HG03442 (cell line): ENCODE measurements at regions not wholly inside any gene's neighbourhood (a gene's known extent, or its start where the extent isn't known, plus 50 kb on each side); places are given as distances from the start of the nearest gene placed in this dataset.
"Not testable (repeated sequence)": the region's sequence is repeated elsewhere in the genome, so short reads cannot be mapped to it uniquely, and the experiment has no call there.

ENCODE experiments used
- ATAC-seq: cut with Tn5 transposase; IDR thresholded peaks from one replicate; pipeline ENCODE4 v1.9.1; 2021; ENCODE audit warnings: mild to moderate bottlenecking, moderate library complexity; ENCODE audit not compliant: unreplicated experiment

DNA sequence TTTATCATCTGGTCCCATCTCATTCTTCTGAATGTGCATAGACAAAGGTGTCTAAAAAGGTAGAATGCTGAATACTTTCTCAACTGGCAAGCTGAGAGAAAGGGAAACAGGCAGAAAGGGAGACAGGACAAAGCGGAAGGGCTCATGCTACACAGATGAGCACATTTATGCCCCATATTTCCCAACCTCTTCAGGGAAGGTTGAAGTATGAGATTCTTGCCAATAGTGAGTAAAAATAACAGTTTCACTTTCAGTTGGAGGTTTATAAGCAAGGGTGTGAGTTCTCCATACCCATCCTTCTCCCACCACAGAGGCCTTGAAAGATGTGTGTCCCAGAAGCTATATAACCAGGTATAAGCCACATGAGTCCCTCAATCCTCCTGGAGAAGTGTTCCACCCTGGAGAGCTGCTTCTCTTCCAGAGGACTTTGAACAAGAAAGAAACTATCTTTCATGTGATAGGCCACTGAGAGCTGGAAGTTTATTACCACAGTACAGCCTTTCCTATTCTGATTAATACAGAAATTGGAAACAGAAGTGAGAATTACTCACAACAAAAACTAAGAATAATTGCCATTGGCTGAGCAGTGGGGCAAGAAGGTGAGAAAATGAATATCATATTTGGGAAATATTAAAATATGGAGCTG, 709.4 kb upstream of the NR2F2 start:
- no peak for ATAC-seq

DNA sequence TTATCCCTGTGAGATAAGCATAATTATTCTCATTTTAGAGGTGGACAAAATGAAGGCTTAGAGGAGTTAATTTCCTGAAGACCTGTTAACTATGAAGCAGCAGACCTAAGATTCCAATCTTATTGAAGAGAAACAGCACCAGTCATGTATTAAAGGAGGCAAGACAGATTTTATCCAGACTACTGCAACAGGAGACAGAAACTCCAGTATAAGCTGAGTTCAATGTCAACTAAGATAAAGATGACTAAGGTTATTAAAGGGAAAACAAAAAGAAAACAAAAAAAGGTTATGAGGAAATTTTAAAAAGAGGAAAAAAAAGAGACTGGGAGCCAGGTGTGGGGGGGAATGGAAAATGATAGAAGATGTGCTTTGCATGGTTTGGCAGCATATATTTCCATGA, 707.7 kb upstream of the NR2F2 start:
- ATAC-seq = no peak

DNA sequence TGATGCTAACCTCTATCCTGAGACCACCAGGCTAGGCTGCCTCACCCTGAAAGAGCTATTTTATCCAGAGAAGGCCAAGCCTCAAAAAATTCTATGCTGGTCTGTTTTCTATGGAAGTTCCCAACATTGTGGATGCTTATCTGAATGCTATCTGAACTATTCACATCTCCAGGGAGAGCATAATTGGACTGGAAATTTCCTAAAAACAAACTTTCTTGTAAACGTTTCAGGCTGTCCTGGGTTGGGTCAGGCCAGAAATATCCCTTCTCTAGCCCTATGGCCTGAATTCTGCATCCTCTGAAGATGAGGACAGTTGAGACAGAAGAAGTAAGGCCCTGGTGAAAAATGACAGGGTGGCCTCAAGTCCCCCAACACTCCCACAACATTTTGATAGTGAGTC, 706.4 kb upstream of the NR2F2 start:
- ATAC-seq = no peak

DNA sequence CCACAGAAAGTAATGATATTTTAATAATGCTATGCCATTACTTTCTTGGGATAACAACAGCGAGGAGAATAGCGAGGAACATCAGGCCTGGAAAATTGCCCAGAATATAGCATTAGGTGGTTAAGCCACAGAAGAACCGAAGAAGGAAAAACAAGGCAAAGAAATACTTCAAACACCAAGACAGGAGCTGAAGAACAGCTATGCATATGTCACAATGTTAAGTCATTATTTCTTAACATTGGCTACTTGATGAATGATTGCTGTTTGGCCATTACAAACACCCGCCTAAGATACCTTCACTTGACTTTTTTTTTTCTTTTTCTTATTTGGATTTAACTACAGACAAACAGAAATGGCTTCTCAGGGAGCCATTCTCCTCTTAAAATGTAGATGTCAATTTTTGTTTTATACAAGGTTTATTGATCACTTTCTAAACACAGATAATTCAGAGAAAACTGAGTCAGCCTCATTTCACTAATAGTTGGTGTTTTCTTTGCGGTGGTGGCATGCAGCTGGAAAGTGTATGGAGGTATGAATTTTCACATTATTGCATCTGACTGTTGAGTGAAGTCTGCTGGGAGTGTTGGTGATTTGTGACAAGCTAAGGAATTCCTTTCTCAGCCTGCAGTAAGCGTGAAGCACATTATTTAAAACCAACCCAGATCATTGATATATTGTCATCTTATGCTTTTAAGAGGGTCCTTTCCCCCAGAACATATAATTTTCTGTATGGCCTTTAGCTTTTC, 705.7 kb upstream of the NR2F2 start:
- no peak for ATAC-seq

DNA sequence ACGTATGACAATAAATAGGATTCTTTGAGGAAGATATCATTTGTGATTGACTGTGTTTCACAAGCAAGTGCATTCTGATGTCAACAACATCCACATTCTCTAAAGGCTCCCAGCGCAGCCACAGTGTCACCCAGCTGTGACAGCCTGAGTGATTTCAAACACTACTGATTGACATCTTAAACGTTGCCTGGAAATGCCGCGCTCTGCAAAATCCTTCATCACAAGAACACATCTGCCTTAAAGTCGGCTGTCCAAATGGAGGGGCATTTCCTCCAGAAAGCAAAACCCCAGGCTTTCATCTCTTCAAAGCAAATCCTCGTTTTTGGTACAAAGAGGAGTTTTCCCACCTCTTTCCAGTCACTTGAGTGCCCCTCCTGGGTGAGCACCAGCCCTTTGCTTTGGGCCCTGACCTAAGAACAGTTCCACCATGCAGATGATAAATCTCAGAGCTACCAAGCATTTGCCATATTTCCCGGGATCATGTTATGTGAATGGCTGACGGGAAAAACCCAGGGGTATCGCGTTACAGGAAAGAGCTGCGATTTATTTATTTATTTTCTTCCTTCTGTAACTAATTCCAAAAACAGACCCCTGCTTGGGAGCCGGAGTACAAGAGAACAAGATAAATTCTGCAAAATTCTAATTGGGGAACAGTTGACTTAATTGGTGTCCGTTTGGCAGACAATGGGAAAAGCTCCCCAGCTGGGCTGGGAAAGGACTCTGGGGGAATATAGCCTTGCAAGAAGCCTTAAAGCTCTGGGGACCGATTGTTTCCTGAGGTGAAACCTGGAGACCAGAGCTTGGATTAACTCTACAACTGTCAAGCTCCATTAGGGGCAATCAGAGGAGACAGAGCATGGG, 703.8 kb upstream of the NR2F2 start:
- ATAC-seq = no peak

DNA sequence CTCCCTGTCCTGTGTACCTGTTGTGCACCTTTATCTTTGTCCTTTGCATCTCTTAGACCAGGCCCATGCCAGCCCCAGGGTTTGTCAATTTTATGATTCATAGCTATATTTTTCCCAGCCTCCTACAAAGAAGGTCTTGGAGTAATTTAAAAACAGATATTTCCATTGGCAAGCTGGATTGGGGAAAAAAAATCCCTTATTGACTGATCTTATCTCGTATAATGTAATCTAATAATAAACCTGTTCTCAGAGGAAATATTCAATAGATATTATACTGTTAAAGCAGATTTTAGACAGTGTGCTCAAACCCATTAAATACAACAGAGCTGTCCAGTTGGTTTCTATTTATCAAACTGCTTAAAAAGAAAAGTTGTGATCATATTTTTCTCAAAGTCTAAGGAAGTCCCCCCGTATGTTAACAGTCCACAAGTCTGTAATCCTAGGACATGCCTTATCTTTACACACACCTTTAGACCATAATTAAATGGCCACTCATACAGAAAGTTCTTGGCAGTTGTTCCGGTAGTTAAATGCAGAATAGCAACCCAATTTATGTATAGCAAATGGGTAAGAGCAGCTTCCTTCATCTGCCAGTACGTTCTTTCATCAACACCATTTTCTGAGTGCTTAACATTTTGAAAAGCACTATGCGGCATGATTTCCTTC, 700.9 kb upstream of the NR2F2 start:
- ATAC-seq = no peak

DNA sequence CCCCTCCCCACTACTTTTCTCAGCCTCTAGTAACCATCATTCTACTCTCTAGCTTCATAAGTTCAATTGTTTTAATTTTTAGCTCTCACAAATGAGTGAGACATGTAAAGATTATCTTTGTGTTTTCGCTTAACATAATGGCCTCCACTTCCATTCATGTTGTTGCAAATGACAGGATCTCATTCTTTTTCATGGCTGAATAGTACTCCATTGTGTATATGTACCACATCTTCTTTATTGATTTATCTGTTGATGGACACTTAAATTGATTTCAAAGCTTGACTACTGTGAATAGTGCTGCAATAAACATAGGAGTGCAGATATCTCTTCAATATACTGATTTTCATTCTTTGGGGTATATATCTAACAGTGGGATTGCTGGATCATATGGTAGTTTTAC, 699.8 kb upstream of the NR2F2 start:
- no peak for ATAC-seq

DNA sequence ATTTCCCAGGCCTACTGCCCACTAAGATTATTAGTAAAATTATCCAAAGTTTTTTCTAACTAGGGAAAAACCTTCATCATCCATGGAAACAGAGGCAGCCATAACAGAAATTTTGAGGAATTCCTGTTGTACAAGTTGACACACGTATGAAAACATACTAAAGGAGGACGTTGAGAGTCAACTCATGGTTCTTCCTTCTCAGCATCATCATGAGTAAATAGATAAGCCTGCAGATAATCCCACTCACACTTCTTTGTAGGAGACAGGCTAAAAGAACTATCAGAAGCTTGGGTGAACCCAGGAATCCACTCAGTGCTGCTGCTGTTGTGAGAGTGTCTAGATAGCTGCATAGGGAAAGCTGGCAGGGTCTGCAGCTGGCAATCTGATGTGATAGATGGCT, 694.8 kb upstream of the NR2F2 start:
- no peak for ATAC-seq

DNA sequence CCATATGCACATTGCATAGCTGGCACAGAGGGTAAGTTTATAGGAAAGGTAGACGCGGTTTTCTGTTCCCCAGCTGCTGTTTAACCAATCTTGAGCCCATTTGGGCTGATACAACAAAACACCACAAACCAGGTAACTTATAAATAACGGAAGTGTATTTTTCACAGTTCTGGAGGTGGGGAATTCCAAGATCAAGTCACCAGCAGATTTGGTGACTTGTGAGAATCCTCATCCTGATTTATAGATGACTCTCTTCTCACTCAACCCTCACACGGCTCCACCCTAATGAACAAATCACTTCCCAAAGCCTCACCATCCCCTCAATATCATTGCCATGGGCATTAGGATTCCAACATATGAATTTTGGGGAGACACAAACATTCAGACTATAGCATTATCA, 694.4 kb upstream of the NR2F2 start:
- no peak for ATAC-seq

DNA sequence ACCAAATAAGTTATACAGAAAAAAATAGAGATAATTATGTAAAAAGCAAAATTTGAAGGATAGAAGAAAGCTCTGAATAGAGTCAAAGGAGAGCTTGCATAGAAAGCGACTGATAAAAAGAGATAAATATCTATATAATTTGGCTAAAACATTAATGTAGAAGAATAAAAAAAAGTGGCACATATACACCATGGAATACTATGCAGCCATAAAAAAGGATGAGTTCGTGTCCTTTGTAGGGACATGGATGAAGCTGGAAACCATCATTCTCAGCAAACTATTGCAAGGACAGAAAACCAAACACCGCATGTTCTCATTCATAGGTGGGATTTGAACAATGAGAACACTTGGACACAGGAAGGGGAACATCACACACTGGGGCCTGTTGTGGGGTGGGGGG, 693.3 kb upstream of the NR2F2 start:
- not testable (repeated sequence) for ATAC-seq

DNA sequence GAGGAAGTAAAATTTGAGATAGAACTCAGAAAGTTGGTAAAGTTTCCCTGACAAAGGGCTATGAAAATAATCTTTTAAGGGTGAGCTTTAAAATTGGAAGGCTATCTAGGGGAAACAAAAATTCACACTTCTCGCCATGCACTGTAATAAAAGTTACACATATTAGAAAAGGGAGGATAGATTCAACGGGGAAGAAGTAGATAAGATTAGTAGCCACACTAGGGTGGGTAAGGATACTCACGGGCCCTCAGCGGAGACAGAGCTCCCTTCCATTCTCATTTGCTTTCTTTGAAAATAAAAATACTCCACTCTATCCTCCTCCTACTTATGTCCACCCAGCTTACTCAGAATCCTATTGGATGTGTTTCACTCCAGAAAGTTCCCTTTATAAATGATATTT, 691.3 kb upstream of the NR2F2 start:
- no peak for ATAC-seq

DNA sequence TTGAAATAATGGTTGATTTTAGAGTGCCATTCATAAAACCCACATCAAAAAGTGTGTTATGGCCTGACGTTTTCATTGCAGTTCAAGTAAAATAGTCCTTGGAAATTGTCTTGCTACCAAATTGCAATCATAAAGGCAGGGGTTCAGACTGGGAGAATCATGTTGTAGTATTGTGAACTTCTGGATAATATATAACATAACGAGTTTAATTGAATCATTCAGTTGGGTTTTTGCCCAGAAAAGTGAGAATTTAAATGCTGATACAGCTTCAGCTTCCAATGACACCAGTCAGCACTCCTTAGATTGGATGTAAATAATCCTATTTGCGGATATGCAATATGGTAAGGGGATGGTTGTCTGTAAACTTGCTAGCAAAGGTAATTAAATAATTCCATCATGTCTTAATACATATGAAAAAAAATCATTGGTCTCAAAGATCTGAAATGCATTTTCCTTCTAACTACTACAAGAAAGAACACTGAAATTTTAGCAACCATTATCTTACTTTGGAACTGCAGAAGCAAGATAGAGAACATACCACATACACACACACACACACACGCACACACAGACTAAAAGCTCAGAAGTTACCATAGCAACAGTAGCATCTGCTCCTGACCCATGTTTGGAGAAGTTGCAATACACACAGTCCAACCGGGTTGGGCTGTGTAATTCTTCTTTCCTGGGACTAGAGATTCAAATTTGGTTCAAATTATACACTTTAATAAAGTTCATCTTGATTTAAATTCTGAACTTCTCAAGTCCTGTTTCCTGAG, 686.2 kb upstream of the NR2F2 start:
- ATAC-seq = no peak

DNA sequence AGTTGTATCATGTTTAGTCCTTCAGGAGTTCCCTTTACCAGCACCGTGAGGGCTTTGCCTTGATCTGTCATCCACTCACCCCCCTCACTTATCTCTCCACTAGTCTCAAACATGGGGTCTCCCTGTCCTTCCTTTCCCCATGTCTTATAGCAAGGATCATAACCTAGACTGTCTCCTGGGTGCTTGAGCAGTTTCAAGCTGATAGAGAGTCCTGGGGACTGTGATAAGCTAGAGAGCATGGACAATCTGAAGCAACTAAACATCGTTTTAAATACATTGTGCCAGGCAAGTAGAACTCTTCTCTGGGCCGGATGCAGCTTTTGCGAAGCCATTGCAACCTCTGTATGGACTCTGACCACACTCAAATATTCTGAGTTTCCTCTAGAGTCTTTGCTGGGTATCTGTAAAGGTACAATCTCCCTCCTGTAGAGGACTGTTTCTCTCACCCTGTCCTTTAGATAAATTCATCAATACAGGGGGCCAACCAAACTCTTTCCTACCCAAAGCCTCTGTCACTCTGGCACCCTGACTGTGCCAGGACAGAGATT, 684.6 kb upstream of the NR2F2 start:
- no peak for ATAC-seq

DNA sequence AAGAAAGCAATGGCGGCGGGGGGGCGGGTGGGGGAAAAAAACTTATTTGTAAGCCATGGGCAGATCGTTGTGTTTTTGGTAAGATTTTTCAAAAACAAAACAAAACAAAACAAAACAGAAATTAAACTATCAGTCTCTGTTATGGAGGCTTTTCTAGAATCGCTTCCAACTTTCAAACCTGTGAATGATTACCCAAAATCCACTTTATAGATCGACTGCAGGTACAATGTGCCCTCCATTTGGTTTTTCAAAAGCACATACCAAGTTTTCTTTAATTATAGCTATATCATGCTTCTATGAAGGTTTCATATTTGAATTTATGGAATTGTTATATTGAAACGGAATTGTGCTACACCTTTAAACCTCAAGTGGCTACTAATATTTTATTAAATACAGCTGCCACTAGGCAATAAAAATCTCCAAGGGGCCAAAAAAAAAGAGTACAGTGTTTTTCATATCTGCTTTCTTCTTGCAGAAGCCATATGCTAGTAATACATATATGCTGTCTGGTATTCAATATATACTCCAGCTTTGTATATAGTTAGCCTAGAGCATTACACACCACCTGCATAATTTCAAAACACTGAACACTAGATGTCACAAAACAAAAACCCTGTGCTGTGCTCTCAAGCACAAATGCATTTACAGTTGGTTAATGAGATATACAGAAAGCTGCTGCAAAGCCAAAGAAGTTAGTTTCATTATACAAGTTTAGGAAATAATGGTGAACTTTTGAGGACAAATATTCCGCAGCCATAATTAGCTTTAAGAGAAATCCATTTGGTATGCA, 683.8 kb upstream of the NR2F2 start:
- ATAC-seq = no peak

DNA sequence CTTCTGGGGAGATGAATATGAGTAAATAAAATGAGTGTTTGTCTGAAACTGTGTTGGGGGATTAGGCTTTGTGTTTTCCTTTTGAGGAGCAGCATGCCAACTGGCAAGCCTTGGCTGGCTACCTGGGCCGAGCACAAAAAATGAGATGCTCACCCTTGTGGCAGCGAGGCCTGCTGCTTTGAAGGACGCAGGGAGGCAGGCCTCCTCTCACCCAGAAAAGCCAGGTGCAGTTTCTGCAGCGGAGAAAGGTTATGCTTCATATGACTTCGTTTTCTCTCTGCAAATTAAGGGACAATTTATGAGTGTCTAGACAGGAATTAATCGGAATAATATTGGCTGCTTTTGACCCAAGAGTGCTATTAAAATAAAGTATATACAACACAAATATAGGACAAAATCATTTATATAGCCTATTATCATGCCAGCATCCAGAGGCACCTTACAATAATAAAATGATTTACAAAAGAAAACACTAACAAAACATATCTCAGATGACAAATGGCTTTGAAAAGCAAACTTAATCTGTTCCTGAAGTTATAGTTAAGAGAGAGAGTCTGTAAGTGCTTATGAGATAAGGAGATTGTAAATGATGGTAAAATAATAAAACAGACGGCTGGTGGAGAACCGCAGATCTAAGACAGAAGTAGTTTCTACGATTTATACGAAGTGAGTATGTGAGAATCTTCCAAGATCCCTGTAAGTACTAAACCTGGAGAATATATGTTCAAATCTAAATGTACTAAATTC, 682.8 kb upstream of the NR2F2 start:
- no peak for ATAC-seq

DNA sequence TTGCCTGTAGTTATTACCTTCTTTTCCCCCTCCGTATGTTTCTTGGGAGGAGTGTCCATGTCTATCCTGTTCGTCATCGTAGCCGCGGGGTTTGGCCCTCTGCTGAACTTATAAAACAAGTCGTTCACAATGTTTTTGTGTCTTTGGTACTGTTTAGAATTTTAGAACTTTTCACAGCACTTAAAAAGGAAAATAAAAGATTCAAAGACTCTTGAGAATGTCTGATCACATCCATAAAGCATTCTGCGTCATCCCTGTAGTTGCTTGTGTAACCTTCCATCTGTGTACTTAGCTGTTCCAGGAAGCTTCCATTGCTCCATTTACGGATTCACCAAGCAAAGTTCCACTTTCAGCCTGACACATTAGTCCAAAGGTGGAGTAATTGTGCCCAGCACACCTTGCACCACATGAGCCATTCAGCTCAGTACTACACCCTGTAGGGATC, 677.1 kb upstream of the NR2F2 start:
- ATAC-seq = no peak

DNA sequence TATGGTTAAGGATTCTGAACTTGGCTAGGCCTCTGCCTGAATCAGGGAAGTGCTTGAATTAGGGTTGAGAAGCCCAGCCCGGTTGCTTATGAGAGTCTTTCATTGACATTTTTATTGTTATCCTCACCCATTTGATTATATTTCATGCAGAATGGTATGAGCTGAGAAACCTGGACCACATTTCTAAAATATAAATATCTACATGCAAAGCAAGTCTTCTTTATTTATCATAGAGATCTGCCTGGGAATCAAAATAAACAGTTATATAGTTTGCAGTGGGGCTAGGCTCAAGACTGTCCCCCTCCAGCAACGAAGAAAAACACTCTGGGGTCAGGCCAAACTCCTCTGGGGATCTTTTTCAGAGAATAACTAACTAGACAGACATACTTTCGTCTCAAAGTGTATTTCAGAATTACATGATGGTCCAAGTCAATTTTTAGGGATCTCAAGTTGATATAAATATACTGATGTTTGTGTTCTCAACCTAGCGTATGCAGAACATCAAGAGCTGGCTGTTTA, 675.4 kb upstream of the NR2F2 start:
- ATAC-seq = no peak

DNA sequence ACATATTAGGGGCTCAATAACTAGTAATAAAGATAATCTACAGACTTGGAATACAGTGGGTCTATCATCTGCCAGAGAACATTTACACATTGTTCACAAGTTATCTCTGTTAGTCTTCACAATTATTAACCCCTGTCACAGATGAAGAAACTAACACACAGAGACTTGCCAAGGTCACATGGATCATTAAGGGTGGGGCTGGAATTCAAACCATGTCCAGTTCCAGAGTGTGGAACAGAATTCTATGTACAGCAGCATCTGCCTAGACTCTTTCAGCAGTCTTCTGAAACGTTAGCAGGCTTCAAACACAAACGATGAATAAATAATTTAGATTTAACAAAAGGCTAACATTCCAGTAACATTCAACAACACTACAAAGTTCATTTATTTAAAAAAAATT, 673.9 kb upstream of the NR2F2 start:
- ATAC-seq = no peak

DNA sequence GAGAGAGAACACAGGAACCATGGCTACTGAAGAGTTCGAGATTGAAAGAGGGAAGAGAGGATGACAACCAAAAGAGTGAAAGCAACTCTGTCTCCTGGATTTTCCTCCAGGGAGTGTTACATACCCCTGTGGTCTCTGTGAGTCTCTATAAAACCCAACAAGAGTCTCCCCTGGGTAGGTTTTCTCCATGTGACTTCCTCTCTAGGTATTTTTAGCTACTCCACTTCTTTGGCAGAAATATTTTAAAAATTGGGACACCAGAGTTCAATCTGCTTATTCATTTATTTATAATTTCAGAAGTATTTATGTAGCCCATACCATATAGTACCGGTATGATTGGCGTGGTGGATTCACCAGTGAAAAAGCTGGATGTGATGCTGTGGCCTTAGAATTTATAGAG, 671.7 kb upstream of the NR2F2 start:
- ATAC-seq = no peak
